ENCODE measurements at regions not wholly inside any gene's neighbourhood (a gene's known extent, or its start where the extent isn't known, plus 50 kb on each side); places are given as distances from the start of the nearest gene placed in this dataset.

DNA sequence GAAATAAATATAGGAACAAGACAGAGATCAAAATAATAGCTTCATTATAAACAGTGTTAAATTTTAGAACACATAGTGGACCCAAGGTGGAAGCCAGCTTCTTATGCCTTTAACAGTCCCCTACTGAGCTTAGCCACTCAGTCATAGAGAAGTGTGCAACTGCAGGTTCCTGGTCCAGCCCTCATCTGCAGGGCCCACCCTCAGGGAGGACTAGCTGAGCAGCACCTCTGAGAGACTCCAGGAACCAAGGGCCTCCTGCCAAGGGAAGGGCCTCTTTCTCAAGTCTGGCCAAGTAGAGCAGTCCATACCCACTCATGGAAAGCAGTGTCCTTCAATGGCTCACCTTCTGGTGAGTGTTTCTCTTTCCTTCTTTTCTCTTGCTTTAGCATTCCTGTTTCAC is 173.7 kb upstream of the PRPS1L1 start:
- no peak for TF ChIP-seq EZH2 (IDR thresholded peaks at IDR 0.05; ENCODE audit: borderline replicate concordance, low read length)
- TF ChIP-seq, protein P1, sequence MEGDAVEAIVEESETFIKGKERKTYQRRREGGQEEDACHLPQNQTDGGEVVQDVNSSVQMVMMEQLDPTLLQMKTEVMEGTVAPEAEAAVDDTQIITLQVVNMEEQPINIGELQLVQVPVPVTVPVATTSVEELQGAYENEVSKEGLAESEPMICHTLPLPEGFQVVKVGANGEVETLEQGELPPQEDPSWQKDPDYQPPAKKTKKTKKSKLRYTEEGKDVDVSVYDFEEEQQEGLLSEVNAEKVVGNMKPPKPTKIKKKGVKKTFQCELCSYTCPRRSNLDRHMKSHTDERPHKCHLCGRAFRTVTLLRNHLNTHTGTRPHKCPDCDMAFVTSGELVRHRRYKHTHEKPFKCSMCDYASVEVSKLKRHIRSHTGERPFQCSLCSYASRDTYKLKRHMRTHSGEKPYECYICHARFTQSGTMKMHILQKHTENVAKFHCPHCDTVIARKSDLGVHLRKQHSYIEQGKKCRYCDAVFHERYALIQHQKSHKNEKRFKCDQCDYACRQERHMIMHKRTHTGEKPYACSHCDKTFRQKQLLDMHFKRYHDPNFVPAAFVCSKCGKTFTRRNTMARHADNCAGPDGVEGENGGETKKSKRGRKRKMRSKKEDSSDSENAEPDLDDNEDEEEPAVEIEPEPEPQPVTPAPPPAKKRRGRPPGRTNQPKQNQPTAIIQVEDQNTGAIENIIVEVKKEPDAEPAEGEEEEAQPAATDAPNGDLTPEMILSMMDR (conservative IDR thresholded peaks at IDR 0.05 in 1 of 2, IDR thresholded peaks at IDR 0.05 in 1 of 2; ENCODE audit: extremely low read depth in 1 of 2, insufficient read depth in 1 of 2, low read depth in 1 of 2, low read length in 2 of 2): no peak
